Stomach (tissue), 4 donors: ENCODE measurements at regions not wholly inside any gene's neighbourhood (a gene's known extent, or its start where the extent isn't known, plus 50 kb on each side); places are given as distances from the start of the nearest gene placed in this dataset.

Experiments used
- CTCF ChIP-seq, 7 experiments: fragments of 450-650 bp in 4 of 7; fragments of 200-600 bp in 3 of 7; sonication (generic) in 3 of 7; IDR thresholded peaks; one replicate each; pipeline ENCODE4 v1.5.1; 2016 to 2019; ENCODE audit warnings: antibody characterized with exemption in 7 of 7, control low read depth in 2 of 7, mild to moderate bottlenecking in 1 of 7
- POLR2A ChIP-seq, 4 donors: fragments of 450-650 bp; IDR thresholded peaks; one replicate each; pipeline ENCODE4 v1.6.1; 2016; ENCODE audit warnings: antibody characterized with exemption in 4 of 4, control low read depth in 2 of 4, mild to moderate bottlenecking in 1 of 4, moderate library complexity in 1 of 4

DNA sequence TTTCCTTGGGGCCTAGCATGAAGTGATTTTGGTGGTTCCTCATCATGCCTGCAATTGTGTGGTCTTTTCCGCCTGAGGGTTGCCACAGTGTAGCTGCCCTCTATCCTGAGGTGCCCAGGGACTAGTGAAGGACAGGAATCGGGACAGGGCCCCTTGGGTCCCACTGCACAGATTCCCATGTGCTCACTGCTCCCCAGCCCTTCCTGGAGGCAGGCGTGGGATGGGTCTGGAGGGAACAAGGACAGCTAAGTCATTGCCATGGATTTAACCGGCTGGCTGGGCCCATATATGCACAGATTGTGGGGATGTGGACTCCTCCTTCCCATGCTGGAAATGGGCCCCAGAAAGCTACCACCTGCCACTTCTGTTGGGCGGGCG lies 122.3 kb upstream of the PITX1 start:
- TF ChIP-seq CTCF (IDR thresholded peaks at IDR 0.05), result no peak
- TF ChIP-seq POLR2A (IDR thresholded peaks at IDR 0.05), result no peak
